GM19438 (cell line): ENCODE measurements at regions not wholly inside any gene's neighbourhood (a gene's known extent, or its start where the extent isn't known, plus 50 kb on each side); places are given as distances from the start of the nearest gene placed in this dataset.

ENCODE experiments used
- ATAC-seq: cut with Tn5 transposase; IDR thresholded peaks from one replicate; pipeline ENCODE4 v1.9.1; 2021; ENCODE audit warnings: low read depth; ENCODE audit not compliant: unreplicated experiment

- ATAC-seq = no peak
Measured at GRCh38 chr10:36269222-36269621, 627.1 kb upstream of the FZD8 start.

- no peak for ATAC-seq
Measured at GRCh38 chr10:36266923-36267322, 624.8 kb upstream of the FZD8 start.

GRCh38 chr10:36265741-36266140 lies 623.6 kb upstream of the FZD8 start:
- no peak for ATAC-seq

- ATAC-seq = no peak
Measured at GRCh38 chr10:36263871-36264270, 621.8 kb upstream of the FZD8 start.

- ATAC-seq = no peak
Measured at GRCh38 chr10:36256948-36257356, 614.9 kb upstream of the FZD8 start.

GRCh38 chr10:36256166-36256565 lies 614.1 kb upstream of the FZD8 start:
- no peak for ATAC-seq

- no peak for ATAC-seq
Measured at GRCh38 chr10:36254199-36254598, 612.1 kb upstream of the FZD8 start.

- ATAC-seq = no peak
Measured at GRCh38 chr10:36253731-36254130, 611.6 kb upstream of the FZD8 start.

GRCh38 chr10:36251068-36251467 lies 609.0 kb upstream of the FZD8 start:
- no peak for ATAC-seq

- no peak for ATAC-seq
Measured at GRCh38 chr10:36248304-36248981, 606.3 kb upstream of the FZD8 start.

- no peak for ATAC-seq
Measured at GRCh38 chr10:36247478-36247877, 605.4 kb upstream of the FZD8 start.

GRCh38 chr10:36236931-36237330 lies 594.8 kb upstream of the FZD8 start:
- no peak for ATAC-seq

GRCh38 chr10:36236341-36236740 lies 594.2 kb upstream of the FZD8 start:
- ATAC-seq = no peak

GRCh38 chr10:36232935-36233334 lies 590.8 kb upstream of the FZD8 start:
- ATAC-seq = no peak

- ATAC-seq = no peak
Measured at GRCh38 chr10:36224431-36224985, 582.4 kb upstream of the FZD8 start.

GRCh38 chr10:36221101-36221500 lies 579.0 kb upstream of the FZD8 start:
- no peak for ATAC-seq

GRCh38 chr10:36220151-36220550 lies 578.1 kb upstream of the FZD8 start:
- no peak for ATAC-seq

- no peak for ATAC-seq
Measured at GRCh38 chr10:36211856-36212255, 569.8 kb upstream of the FZD8 start.

- ATAC-seq = no peak
Measured at GRCh38 chr10:36209480-36209879, 567.4 kb upstream of the FZD8 start.

- no peak for ATAC-seq
Measured at GRCh38 chr10:36202881-36203280, 560.8 kb upstream of the FZD8 start.

GRCh38 chr10:36200577-36200976 lies 558.5 kb upstream of the FZD8 start:
- no peak for ATAC-seq

- ATAC-seq = no peak
Measured at GRCh38 chr10:36198322-36198721, 556.2 kb upstream of the FZD8 start.

- no peak for ATAC-seq
Measured at GRCh38 chr10:36195364-36195763, 553.3 kb upstream of the FZD8 start.
